ENCODE measurements at regions not wholly inside any gene's neighbourhood (a gene's known extent, or its start where the extent isn't known, plus 50 kb on each side); places are given as distances from the start of the nearest gene placed in this dataset.

GRCh38 chr11:15579287-15580001 is 464.7 kb downstream of the INSC start:
- no peak overlapping the region for H3K9ac ChIP-seq (ENCODE audit: extremely low read depth, insufficient read length, low read length)
- H3K14ac ChIP-seq (ENCODE audit: insufficient read depth, low read length) = no peak overlapping the region

More at GRCh38 chr11:15579287-15580001, 464.7 kb downstream of the INSC start:
- no peak for TF ChIP-seq CTCF (conservative IDR thresholded peaks at IDR 0.05)
- Mint-ChIP-seq H3K27ac (no peak overlapping the region; a peak in 2 of 7 replicates), H3K9me3 (no peaks in the 10 kb centered on the region; a peak in 1 of 5 replicates), H3K4me1 (no peaks in the 10 kb centered on the region), H3K4me3 (no peak overlapping the region), H3K27me3 (ENCODE audit: low read depth) (peaks cover 5% of the 10 kb centered on the region), H3K36me3 (ENCODE audit: insufficient read depth in 1 of 3, low read depth in 3 of 3) (no peaks in the 10 kb centered on the region)
- DNase-seq = no peak
- Histone ChIP-seq H4K20me1 (ENCODE audit: control insufficient read depth, insufficient read depth, insufficient read length) (no peaks in the 10 kb centered on the region), H2BK5ac (ENCODE audit: insufficient read length, low read length) (no peak overlapping the region), H4K8ac (replicated peaks; ENCODE audit: insufficient read length, low read depth, low read length) (no peak overlapping the region), H3K18ac (ENCODE audit: insufficient read length, low read depth, low read length) (no peak overlapping the region), H4K91ac (ENCODE audit: insufficient read length, low read depth, low read length) (no peak overlapping the region), H3K79me2 (ENCODE audit: insufficient read depth, low read length) (no peaks in the 10 kb centered on the region), H2BK20ac (ENCODE audit: low read depth, low read length, poor library complexity, severe bottlenecking) (no peak overlapping the region), H3K4me1 (ENCODE audit: insufficient read depth, low read length) (no peaks in the 10 kb centered on the region), H3K27ac (ENCODE audit: insufficient read length, low read depth, low read length) (no peak overlapping the region), H3K79me1 (ENCODE audit: insufficient read depth, low read depth, low read length, poor library complexity, severe bottlenecking) (no peaks in the 10 kb centered on the region), H4K5ac (ENCODE audit: insufficient read length, low read depth, low read length) (no peak overlapping the region), H2AK5ac (ENCODE audit: insufficient read length, low read length) (no peak overlapping the region), H3K9me3 (ENCODE audit: control insufficient read depth, low read depth, low read length) (no peaks in the 10 kb centered on the region), H3K56ac (ENCODE audit: insufficient read length, low read depth, low read length) (no peak overlapping the region), H3K4ac (ENCODE audit: low read depth, low read length) (no peak overlapping the region), H3K4me2 (ENCODE audit: insufficient read depth, insufficient read length, low read length) (no peak overlapping the region), H3K23me2 (ENCODE audit: insufficient read length, low read depth, low read length, poor library complexity, severe bottlenecking) (no peaks in the 10 kb centered on the region), H3K23ac (ENCODE audit: insufficient read length, low read depth, low read length) (no peak overlapping the region), H2BK120ac (ENCODE audit: low read depth, low read length, poor library complexity, severe bottlenecking) (no peak overlapping the region), H2AFZ (ENCODE audit: low read length) (no peak overlapping the region), H2BK12ac (ENCODE audit: insufficient read length, low read depth, low read length) (no peak overlapping the region), H2BK15ac (ENCODE audit: low read depth, low read length) (no peak overlapping the region), H3T11ph (ENCODE audit: low read length) (no peak overlapping the region), H3K27me3 (ENCODE audit: insufficient read depth, low read length) (no peaks in the 10 kb centered on the region)
- WGBS (ENCODE audit: extremely low coverage, insufficient read length, low lambda C conversion rate) = no CpG with 5 or more reads among the region's 12 CpGs

All from H9 (cell line).